ENCODE measurements at regions not wholly inside any gene's neighbourhood (a gene's known extent, or its start where the extent isn't known, plus 50 kb on each side); places are given as distances from the start of the nearest gene placed in this dataset.
"Not testable (repeated sequence)": the region's sequence is repeated elsewhere in the genome, so short reads cannot be mapped to it uniquely, and the experiment has no call there.

DNA sequence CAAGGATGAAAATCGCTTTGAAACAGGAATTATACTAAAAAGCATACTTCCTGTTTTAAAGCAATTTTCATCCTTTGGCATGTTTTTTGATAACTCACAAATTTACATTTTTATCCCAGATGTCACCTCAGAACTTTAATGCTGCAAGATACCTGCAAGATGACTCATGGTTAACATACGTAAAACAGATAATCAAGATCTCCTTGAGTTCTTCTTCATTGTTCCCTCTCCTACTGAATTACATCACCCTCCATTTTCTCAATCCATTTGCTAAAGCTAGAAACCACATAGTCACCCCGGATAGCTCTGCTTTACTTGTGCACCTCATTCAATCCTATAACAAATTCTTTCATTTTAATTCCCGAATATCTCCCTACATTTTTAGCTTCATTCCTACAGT is 1114.2 kb downstream of the PLA2G4A start:
- no peak overlapping the region for H3K27ac ChIP-seq
- H3K9me3 ChIP-seq = peaks cover 0 to 34% (median 23%) of the 10 kb centered on the region in 8 donors
- DNase-seq = no peak
- intact Hi-C loops (cut with DNase I; ENCODE audit: low total_unique reads) = no loop called here
- H3K27me3 ChIP-seq (replicated peaks in 1 of 7) = no peaks in the 10 kb centered on the region
- no peak overlapping the region for H3K4me3 ChIP-seq
- H3K36me3 ChIP-seq = no peaks in the 10 kb centered on the region
- TF ChIP-seq POLR2AphosphoS5 (IDR thresholded peaks at IDR 0.05) = no peak
- TF ChIP-seq, protein P1, sequence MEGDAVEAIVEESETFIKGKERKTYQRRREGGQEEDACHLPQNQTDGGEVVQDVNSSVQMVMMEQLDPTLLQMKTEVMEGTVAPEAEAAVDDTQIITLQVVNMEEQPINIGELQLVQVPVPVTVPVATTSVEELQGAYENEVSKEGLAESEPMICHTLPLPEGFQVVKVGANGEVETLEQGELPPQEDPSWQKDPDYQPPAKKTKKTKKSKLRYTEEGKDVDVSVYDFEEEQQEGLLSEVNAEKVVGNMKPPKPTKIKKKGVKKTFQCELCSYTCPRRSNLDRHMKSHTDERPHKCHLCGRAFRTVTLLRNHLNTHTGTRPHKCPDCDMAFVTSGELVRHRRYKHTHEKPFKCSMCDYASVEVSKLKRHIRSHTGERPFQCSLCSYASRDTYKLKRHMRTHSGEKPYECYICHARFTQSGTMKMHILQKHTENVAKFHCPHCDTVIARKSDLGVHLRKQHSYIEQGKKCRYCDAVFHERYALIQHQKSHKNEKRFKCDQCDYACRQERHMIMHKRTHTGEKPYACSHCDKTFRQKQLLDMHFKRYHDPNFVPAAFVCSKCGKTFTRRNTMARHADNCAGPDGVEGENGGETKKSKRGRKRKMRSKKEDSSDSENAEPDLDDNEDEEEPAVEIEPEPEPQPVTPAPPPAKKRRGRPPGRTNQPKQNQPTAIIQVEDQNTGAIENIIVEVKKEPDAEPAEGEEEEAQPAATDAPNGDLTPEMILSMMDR (IDR thresholded peaks at IDR 0.05 in 8 of 11, conservative IDR thresholded peaks at IDR 0.05 in 3 of 11) = no peak
- TF ChIP-seq POLR2A (IDR thresholded peaks at IDR 0.05) = no peak
- H3K4me1 ChIP-seq = no peaks in the 10 kb centered on the region
- 68 to 91% (median 80%) methylated on average over 4 of the region's 4 CpGs for WGBS, 5 donors

- no peak overlapping the region for H3K27ac ChIP-seq
- no peak for DNase-seq
- H3K9me3 ChIP-seq = peaks cover 0 to 40% (median 24%) of the 10 kb centered on the region in 8 donors
- TF ChIP-seq POLR2AphosphoS5 (IDR thresholded peaks at IDR 0.05) = no peak
- no peak for TF ChIP-seq POLR2A (IDR thresholded peaks at IDR 0.05)
- TF ChIP-seq, protein P1 (IDR thresholded peaks at IDR 0.05 in 8 of 11, conservative IDR thresholded peaks at IDR 0.05 in 3 of 11) = no peak
- no peaks in the 10 kb centered on the region for H3K27me3 ChIP-seq (replicated peaks in 1 of 7)
- no peaks in the 10 kb centered on the region for H3K4me1 ChIP-seq
- intact Hi-C loops (cut with DNase I; ENCODE audit: low total_unique reads) = no loop called here
- H3K4me3 ChIP-seq = no peak overlapping the region
- WGBS, 5 donors = 45 to 69% (median 52%) methylated on average over 2 of the region's 2 CpGs
- no peaks in the 10 kb centered on the region for H3K36me3 ChIP-seq
Measured at GRCh38 chr1:187943606-187944403, 1115.1 kb downstream of the PLA2G4A start.

- intact Hi-C loops (cut with DNase I; ENCODE audit: low total_unique reads); H3K27me3 ChIP-seq (replicated peaks in 1 of 7); DNase-seq; H3K4me3 ChIP-seq; H3K27ac ChIP-seq; H3K36me3 ChIP-seq; H3K4me1 ChIP-seq: not testable (repeated sequence)
- H3K9me3 ChIP-seq = peaks cover 0 to 62% (median 44%) of the 10 kb centered on the region in 8 donors
- 65 to 81% (median 72%) methylated on average over 3 of the region's 3 CpGs for WGBS, 5 donors
Measured at GRCh38 chr1:187946661-187947060, 1117.9 kb downstream of the PLA2G4A start.

DNA sequence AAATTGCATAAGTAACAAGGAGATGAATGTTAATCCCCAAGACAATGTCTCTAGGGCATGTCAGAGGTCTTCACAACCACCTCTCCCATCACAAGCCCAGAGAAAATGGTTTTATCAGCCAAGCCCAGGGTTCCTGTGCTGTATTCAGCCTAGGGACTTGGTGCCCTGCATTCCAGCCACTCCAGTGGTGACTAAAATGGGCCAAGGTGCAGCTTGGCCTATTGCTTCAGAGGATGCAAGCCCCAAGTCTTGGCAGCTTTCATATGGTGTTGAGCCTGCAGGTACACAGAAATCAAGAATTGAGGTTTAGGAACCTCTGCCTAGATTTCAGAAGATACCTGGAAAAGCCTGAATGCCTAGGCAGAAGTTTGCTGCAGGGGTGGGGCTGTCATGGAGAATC is 1118.6 kb downstream of the PLA2G4A start:
- no peaks in the 10 kb centered on the region for H3K27me3 ChIP-seq (replicated peaks in 1 of 7)
- H3K4me3 ChIP-seq = no peak overlapping the region
- H3K27ac ChIP-seq = no peak overlapping the region
- TF ChIP-seq POLR2AphosphoS5 (IDR thresholded peaks at IDR 0.05) (no peak), POLR2A (IDR thresholded peaks at IDR 0.05) (no peak)
- TF ChIP-seq, protein P1 (IDR thresholded peaks at IDR 0.05 in 8 of 11, conservative IDR thresholded peaks at IDR 0.05 in 3 of 11) = no peak
- peaks cover 2 to 69% (median 51%) of the 10 kb centered on the region in 8 donors for H3K9me3 ChIP-seq
- no peaks in the 10 kb centered on the region for H3K4me1 ChIP-seq
- intact Hi-C loops (cut with DNase I; ENCODE audit: low total_unique reads) = no loop called here
- H3K36me3 ChIP-seq = no peaks in the 10 kb centered on the region
- no peak for DNase-seq
